ENCODE measurements at regions not wholly inside any gene's neighbourhood (a gene's known extent, or its start where the extent isn't known, plus 50 kb on each side); places are given as distances from the start of the nearest gene placed in this dataset.

DNA sequence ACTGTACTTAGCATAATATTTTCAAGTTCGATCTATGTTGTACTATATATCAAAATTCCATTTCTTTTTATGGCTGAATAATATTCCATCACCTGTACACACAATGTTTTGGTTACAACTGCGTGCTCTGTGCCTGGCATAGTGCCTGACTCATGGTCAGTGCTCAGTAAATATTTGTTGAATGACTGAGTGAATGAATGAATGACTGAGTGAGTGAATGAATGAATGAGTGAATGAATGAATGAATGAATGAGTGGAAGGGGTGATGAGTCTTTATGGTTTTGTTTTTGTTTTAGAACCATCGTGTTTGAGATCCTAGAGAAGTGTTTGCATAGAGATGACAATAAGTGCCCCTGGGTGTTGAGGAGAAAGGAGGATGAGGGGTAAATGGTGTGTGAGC, 155.3 kb downstream of the MRM1 start:
- DNase-seq (ENCODE audit: low spot score): no peak

DNA sequence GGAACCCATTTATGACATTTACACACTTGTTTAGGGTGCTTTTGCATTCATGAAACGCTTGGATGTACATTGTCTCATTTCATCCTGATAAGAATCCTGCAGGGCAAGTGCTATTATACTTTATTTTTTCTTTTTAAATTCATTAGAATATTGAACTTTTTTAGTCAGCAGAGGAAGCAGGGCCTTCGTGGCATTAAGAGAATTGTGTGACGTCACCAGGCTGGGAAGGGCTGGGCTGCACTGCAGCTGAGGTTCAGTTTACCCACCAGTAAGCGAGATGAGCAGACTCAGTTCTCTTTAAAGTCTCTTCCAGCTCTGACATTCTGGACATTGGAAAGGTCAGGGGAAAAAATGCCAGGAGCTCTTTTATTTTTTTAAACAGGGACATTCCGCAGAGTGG, 159.0 kb downstream of the MRM1 start:
- DNase-seq (ENCODE audit: low spot score): no peak

DNA sequence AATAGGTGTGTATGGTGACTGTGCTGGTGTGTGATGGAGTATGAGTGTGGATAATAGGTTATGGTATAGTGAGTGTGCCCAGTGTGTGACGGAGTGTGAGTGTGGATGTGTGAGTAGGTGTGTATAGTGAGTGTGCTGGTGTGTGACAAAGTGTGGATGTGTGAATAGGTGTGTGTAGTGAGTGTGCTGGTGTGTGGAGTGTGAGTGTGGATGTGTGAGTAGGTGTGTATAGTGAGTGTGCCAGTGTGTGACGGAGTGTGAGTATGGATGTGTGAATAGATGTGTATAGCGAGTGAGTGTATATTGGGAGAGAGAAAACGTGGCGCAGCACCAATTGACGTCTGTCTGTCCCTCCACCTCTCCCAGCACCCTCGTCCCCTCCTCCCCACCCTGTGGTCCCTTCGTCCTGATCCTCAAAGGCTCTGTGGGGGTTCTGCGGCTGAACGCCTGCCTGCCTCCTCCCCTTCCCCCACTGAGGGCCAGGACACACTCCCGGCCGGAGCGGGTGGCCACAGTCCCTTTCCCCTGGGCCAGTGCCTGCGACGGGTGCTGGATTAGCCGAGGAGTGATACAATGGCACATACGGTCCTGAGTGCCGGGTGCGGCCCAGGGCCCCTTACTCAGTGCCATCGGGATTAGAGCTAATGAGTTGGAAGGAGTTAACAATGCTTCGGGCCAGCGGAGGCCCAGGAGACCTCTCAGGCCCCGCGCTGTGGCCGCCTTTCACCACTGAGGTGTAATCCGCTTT, 160.0 kb downstream of the MRM1 start:
- DNase-seq (ENCODE audit: low spot score): no peak

DNA sequence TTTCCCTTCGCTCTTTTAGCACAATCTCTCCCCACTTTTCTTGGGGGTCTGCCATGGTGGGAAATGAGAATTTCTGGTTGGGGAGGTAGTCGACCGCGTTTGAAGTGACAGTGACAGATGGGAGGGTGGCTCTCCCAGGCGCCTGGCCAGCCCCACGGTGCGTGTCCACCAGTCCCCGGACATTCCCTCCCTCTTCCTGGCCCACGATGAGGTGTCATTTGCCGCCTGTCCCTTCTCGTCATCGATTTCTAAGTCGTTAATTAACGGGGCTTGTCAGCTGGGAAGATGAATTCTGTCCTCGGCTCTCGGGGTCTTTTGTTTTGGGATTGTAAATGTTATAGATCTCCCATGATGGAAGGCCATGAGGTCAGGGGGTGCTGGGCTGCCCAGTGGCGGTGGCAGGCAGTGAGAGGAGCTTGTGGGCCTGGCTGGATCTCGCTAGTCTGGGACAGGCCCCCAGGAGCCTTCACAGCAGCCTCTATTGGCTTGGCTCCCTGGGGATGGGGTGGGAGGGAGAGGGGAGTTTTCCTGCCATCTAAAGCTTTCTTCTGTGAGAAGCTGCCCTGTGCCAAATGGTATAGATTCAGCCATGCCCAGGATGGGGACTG, 164.2 kb downstream of the MRM1 start:
- no peak for DNase-seq (ENCODE audit: low spot score)

DNA sequence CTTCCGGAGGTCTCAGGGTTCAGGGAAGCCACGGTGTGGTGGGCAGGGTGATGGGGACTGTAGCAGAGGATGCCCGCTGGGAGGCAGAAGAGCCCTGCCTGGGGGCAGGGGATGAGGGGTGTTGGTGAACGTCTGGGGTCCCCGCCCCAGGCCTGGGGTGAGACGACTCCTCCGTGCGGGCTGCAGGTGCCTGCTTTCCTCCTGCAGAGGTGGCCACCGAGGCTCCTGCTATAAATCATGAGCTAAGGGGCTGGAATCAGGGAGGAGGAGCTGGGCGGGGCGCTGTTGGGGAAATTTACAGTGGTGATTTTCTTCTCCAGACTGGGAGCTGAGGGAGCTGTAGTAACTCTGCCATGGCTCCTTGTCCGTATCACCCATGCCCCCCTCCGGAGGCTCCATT, 167.0 kb downstream of the MRM1 start:
- no peak for DNase-seq (ENCODE audit: low spot score)

DNA sequence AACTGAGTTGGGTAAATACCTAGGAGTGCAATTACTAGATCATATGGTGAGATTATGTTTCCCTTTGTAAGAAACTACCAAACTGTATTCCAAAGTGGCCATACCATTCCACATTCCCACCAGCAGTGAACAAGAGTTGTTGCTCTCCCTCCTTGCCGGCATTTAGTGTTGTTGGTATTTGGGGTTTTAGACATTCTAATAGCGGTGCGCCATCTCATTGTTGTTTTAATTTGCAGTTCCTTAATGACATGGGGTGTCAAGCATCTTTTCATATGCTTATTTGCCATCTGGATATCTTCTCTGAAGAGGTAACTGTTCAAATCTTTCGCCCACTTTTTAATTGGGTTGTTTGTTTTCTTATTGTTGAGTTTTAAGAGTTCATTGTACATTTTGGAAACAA, 164.2 kb upstream of the LHX1 start:
- DNase-seq (ENCODE audit: low spot score): no peak

DNA sequence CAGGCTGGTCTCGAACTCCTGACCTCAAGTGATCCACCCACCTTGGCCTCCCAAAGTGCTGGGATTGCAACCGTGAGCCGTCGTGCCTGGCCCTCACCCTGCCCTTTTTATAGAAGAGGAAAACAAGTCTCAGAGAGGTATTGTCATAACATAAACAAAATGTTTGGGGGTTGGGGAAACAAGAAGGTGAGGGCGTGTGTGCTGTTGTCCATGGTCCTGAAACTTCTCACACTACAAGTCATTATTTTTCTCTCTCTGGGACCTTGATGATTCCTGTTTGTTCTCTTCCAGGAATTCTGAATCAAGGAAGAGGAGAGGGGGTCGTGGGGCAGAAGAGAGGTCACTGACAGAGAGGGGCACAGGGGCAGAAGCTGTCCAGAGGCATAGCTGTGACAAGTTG, 160.2 kb upstream of the LHX1 start:
- DNase-seq (ENCODE audit: low spot score): no peak

- no peak for DNase-seq (ENCODE audit: low spot score)
These were observed 158.8 kb upstream of the LHX1 start for GRCh38 chr17:36778448-36778847.

DNA sequence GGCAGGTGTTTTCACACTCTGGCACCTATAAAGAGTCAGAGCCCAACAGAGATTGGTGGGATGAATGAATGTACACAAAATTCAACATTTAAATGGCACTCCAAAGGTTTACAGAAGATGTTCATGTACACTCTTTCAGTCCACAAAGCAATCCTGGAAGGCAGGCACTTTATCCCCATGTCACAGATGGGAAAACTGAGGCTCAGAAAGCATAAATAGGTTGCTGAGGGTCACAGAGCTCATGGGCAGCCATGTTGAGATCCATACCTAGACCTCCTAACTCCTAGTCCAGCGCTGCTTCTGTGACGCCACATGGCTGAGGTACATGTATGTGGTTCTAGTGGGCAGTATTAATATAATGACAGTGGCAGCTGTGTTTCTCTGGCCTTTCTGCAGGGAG, 157.7 kb upstream of the LHX1 start:
- no peak for DNase-seq (ENCODE audit: low spot score)

GRCh38 chr17:36784633-36785032, 152.6 kb upstream of the LHX1 start:
- no peak for DNase-seq (ENCODE audit: low spot score)

GRCh38 chr17:36786867-36787266, 150.4 kb upstream of the LHX1 start:
- DNase-seq (ENCODE audit: low spot score): no peak

GRCh38 chr17:36791150-36791941, 145.9 kb upstream of the LHX1 start:
- no peak for DNase-seq (ENCODE audit: low spot score)

DNA sequence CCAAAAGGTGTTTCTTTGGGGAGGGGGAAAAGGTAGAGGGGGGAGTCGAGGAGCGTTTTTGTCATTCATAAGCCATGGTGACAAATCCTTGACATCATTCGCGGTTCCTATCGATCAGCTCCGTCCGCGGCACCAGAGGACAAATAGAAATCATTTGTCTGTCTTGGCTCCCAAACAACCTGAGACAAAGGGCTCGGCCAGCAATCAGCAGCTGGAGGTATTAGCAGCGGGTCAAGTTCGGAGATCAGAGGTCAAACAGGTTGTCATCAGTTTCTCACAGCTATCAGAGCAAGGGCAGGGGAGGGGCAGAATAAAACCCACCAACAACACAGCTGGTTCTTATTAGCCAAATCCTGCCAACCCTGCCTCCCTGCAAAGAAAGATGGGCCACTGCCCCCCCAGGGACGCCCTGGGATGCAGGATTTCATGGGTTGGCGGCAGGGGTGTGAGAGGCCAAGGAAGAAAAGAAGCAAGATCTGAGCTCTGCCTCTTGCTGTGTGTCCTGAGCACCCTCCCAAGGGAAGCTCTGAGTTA, 145.3 kb upstream of the LHX1 start:
- DNase-seq (ENCODE audit: low spot score): no peak

DNA sequence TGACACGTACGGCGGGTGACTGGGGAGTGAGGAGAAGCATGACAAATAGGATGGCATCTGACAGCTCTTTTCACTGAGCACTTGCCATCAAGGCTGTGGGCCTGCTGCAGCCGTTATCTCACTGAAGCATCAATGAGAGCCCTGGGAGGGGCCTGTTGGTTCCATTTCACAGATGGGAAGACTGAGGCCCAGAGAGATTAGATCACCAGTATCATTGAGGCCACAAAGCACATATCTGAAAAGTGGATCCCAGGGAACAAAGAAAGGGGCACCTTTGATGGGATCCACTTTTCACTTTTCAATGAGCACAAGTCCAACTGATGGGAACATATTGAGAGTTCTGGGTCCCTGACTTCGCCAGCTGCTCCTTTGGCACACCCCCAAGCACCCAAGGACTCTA, 144.4 kb upstream of the LHX1 start:
- no peak for DNase-seq (ENCODE audit: low spot score)

- DNase-seq (ENCODE audit: low spot score): no peak
These were observed 143.3 kb upstream of the LHX1 start for GRCh38 chr17:36793976-36794375.

DNA sequence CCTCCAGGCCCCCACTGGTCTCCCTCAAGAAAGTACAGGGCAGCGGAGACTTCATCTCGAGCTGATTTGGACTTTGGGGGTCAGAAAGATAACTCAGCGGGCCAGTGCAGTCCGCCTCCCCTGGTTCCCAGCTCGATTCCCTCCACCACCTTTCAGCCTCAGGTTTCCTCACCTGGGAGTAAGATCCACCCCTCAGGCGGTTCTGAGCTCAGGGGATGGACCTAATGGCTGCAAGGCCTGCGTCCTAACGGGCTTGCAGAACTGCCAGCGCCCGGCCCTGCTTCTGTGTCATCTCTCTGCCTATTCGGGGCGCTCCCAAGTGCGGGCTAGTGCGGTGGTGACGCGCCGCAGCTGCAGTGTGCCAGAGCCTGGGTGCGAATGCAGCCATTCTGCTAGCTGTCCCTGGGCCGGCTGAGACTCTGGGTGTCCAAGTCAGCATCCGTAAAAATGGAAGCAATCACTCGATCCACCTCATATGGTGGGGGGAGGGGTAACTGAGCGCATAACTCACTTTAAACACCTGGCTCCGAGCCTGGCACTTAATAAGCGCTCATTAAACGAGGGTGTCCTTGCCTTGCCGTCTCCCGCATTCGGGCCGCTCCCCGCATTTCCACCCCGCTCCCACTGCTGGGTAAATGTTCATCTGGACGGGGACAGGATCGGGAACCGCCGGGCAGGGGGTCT, 129.6 kb upstream of the LHX1 start:
- DNase-seq (ENCODE audit: low spot score): no peak

DNA sequence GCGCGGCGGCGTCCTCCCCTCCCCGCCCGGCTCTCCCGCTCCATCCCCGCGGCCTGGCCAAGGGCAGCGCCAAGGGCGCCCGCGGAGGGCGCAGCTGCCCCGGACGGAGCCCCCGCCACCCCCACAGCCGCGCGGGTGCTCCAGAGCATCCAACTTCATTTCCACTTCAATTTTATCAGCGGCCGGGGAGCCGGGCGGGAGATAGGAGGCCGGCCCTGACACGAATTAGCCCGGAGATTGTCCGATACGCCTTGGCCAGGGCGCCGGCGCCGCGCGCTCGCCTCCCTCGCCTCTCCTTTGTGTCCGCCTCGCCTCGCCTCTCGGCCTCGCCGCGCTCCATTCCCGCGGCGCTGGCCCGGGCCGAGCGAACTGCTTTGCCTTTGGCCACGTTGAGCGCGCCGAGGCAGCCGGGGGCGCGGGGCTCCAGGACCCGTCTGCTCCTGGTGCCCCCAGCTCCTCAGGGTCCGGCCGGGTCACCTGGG, 129.1 kb upstream of the LHX1 start:
- DNase-seq (ENCODE audit: low spot score): no peak

DNA sequence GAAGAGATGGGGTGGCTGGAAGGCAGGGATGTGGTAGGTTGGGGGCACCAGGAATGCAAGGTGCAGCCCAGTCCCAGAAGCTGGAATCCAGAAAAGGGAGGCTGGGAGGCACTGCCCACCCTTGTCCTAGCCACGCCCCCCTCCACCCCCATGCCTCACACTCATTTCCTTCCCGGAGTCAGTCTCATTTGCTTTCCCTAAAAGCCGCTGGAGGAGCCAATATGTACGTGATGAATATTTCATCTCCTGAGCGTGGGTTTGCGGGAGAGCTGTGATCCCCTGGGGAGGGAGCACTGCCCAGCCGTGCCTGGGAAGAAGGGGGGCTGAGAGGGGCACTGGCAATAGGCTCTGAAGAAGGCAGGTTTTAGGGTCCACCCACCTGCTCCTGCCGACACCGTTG, 124.5 kb upstream of the LHX1 start:
- DNase-seq (ENCODE audit: low spot score): no peak

- DNase-seq (ENCODE audit: low spot score): no peak
These were observed 123.9 kb upstream of the LHX1 start for GRCh38 chr17:36813357-36813756.

- DNase-seq (ENCODE audit: low spot score): no peak
These were observed 123.2 kb upstream of the LHX1 start for GRCh38 chr17:36813957-36814563.

GRCh38 chr17:36814958-36815357, 122.3 kb upstream of the LHX1 start:
- no peak for DNase-seq (ENCODE audit: low spot score)

Data from HuH-7 (cell line).